GM10266 (cell line): ENCODE measurements at regions not wholly inside any gene's neighbourhood (a gene's known extent, or its start where the extent isn't known, plus 50 kb on each side); places are given as distances from the start of the nearest gene placed in this dataset.
A peak's percentile ranks its signal among the peaks of the same experiment; 100 is the strongest.
"Not testable (repeated sequence)": the region's sequence is repeated elsewhere in the genome, so short reads cannot be mapped to it uniquely, and the experiment has no call there.

Source experiments
- DNase-seq: peaks from one replicate; pipeline ENCODE4 v3.0.0; 2012; ENCODE audit errors: extremely low spot score
- CTCF ChIP-seq: IDR thresholded peaks from 2 replicates; pipeline ENCODE4 v1.5.1; 2012; ENCODE audit warnings: mild to moderate bottlenecking, low read depth; ENCODE audit not compliant: control insufficient read depth, insufficient read depth; ENCODE audit errors: missing control alignments

GRCh38 chr1:146715054-146715453, 223.1 kb upstream of the NBPF12 start:
- not testable (repeated sequence) for DNase-seq

GRCh38 chr1:146710838-146711521, 227.1 kb upstream of the NBPF12 start:
- DNase-seq, result not testable (repeated sequence)
- peak; percentile 16 for TF ChIP-seq CTCF

GRCh38 chr1:146709302-146709701, 228.8 kb upstream of the NBPF12 start:
- DNase-seq, result not testable (repeated sequence)

GRCh38 chr1:146704162-146704724, 233.9 kb upstream of the NBPF12 start:
- not testable (repeated sequence) for DNase-seq

GRCh38 chr1:146701320-146701719, 236.8 kb upstream of the NBPF12 start:
- DNase-seq, result not testable (repeated sequence)

- DNase-seq, result not testable (repeated sequence)
Observed at GRCh38 chr1:146695388-146695787, 242.7 kb upstream of the NBPF12 start.

- DNase-seq, result not testable (repeated sequence)
Observed at GRCh38 chr1:146691798-146692197, 246.3 kb upstream of the NBPF12 start.

- DNase-seq, result not testable (repeated sequence)
Observed at GRCh38 chr1:146688893-146689292, 249.2 kb upstream of the NBPF12 start.

- DNase-seq, result not testable (repeated sequence)
Observed at GRCh38 chr1:146686777-146687366, 251.3 kb upstream of the NBPF12 start.

- not testable (repeated sequence) for DNase-seq
Observed at GRCh38 chr1:146683126-146683429, 255.0 kb upstream of the NBPF12 start.

- DNase-seq, result not testable (repeated sequence)
Observed at GRCh38 chr1:146682227-146683125, 255.6 kb upstream of the NBPF12 start.

GRCh38 chr1:146673729-146674299, 264.3 kb upstream of the NBPF12 start:
- DNase-seq, result not testable (repeated sequence)

GRCh38 chr1:146672608-146673007, 265.5 kb upstream of the NBPF12 start:
- DNase-seq, result not testable (repeated sequence)

GRCh38 chr1:146671588-146671987, 266.5 kb upstream of the NBPF12 start:
- not testable (repeated sequence) for DNase-seq

- not testable (repeated sequence) for DNase-seq
Observed at GRCh38 chr1:146670832-146671566, 267.1 kb upstream of the NBPF12 start.

GRCh38 chr1:146666275-146666674, 271.8 kb upstream of the NBPF12 start:
- DNase-seq, result not testable (repeated sequence)

- not testable (repeated sequence) for DNase-seq
Observed at GRCh38 chr1:146660242-146660641, 277.9 kb upstream of the NBPF12 start.

- not testable (repeated sequence) for DNase-seq
Observed at GRCh38 chr1:146656356-146657060, 281.6 kb upstream of the NBPF12 start.
